Retinal pigment epithelial cell (primary cell): ENCODE measurements at regions not wholly inside any gene's neighbourhood (a gene's known extent, or its start where the extent isn't known, plus 50 kb on each side); places are given as distances from the start of the nearest gene placed in this dataset.
A peak's percentile ranks its signal among the peaks of the same experiment; 100 is the strongest.
"Not testable (repeated sequence)": the region's sequence is repeated elsewhere in the genome, so short reads cannot be mapped to it uniquely, and the experiment has no call there.

Source experiments
- DNase-seq: peaks from one replicate; pipeline ENCODE4 v3.0.0-alpha.2; 2010; ENCODE audit warnings: low read depth
- H3K4me3 ChIP-seq: 2 replicates; pipeline ENCODE4 v1.5.1; 2011; ENCODE audit warnings: mild to moderate bottlenecking, low read length, control low read depth, moderate library complexity
- CTCF ChIP-seq: conservative IDR thresholded peaks from 2 replicates; pipeline ENCODE4 v1.5.1; 2011; ENCODE audit warnings: low read depth, low read length, control low read depth, inconsistent platforms

- TF ChIP-seq CTCF = no peak
- no peak for DNase-seq
- H3K4me3 ChIP-seq = no peak overlapping the region
Measured at GRCh38 chr10:5576780-5577624, 52.2 kb downstream of the CALML3 start.

- not testable (repeated sequence) for DNase-seq, H3K4me3 ChIP-seq
Measured at GRCh38 chr10:5580038-5580428, 55.3 kb downstream of the CALML3 start.

- DNase-seq = no peak
- no peak for TF ChIP-seq CTCF
- H3K4me3 ChIP-seq = no peak overlapping the region
Measured at GRCh38 chr10:5581670-5582566, 57.2 kb downstream of the CALML3 start.

GRCh38 chr10:5582736-5583135, 58.0 kb downstream of the CALML3 start:
- H3K4me3 ChIP-seq = no peak overlapping the region
- DNase-seq = no peak
- TF ChIP-seq CTCF = peak; percentile 17

GRCh38 chr10:5583525-5584175, 58.9 kb downstream of the CALML3 start:
- TF ChIP-seq CTCF = no peak
- no peak for DNase-seq
- no peak overlapping the region for H3K4me3 ChIP-seq

- peak; percentile 71 for DNase-seq
- no peak for TF ChIP-seq CTCF
Measured at GRCh38 chr10:5584895-5585516, 60.2 kb downstream of the CALML3 start.

More at GRCh38 chr10:5584895-5585516, 60.2 kb downstream of the CALML3 start:
- no peak overlapping the region for H3K4me3 ChIP-seq
